RPMI7951 (cell line): ENCODE measurements at regions not wholly inside any gene's neighbourhood (a gene's known extent, or its start where the extent isn't known, plus 50 kb on each side); places are given as distances from the start of the nearest gene placed in this dataset.

Source experiments
- DNase-seq: peaks from one replicate; pipeline ENCODE4 v3.0.0-alpha.2; 2012; ENCODE audit warnings: low read depth

GRCh38 chr5:125376059-125376641 is 629.7 kb upstream of the ZNF608 start:
- no peak for DNase-seq

- DNase-seq = no peak
These were observed 630.7 kb upstream of the ZNF608 start for GRCh38 chr5:125377141-125377540.

- no peak for DNase-seq
These were observed 634.9 kb upstream of the ZNF608 start for GRCh38 chr5:125381290-125381689.

- no peak for DNase-seq
These were observed 637.6 kb upstream of the ZNF608 start for GRCh38 chr5:125384071-125384470.

- no peak for DNase-seq
These were observed 643.9 kb upstream of the ZNF608 start for GRCh38 chr5:125390326-125390725.

- peak; percentile 58 for DNase-seq
These were observed 646.9 kb upstream of the ZNF608 start for GRCh38 chr5:125393221-125393815.

- DNase-seq = peak; percentile 23
These were observed 648.3 kb upstream of the ZNF608 start for GRCh38 chr5:125394661-125395280.

GRCh38 chr5:125396462-125396861 is 650.0 kb upstream of the ZNF608 start:
- DNase-seq = no peak

GRCh38 chr5:125398466-125398865 is 652.0 kb upstream of the ZNF608 start:
- no peak for DNase-seq

- no peak for DNase-seq
These were observed 653.4 kb upstream of the ZNF608 start for GRCh38 chr5:125399885-125400284.

GRCh38 chr5:125401724-125402622 is 655.5 kb upstream of the ZNF608 start:
- DNase-seq = no peak

GRCh38 chr5:125402787-125403186 is 656.3 kb upstream of the ZNF608 start:
- no peak for DNase-seq

- no peak for DNase-seq
These were observed 657.6 kb upstream of the ZNF608 start for GRCh38 chr5:125404056-125404455.

GRCh38 chr5:125408448-125409233 is 662.2 kb upstream of the ZNF608 start:
- DNase-seq = peak; percentile 94

GRCh38 chr5:125409234-125409860 is 662.9 kb upstream of the ZNF608 start:
- no peak for DNase-seq

- no peak for DNase-seq
These were observed 663.6 kb upstream of the ZNF608 start for GRCh38 chr5:125409861-125410536.

GRCh38 chr5:125410537-125411070 is 664.2 kb upstream of the ZNF608 start:
- DNase-seq = peak; percentile 56

- peak; percentile 66 for DNase-seq
These were observed 664.8 kb upstream of the ZNF608 start for GRCh38 chr5:125411071-125411743.

- DNase-seq = peak; percentile 25
These were observed 665.5 kb upstream of the ZNF608 start for GRCh38 chr5:125411744-125412560.
